Osteoblast (primary cell): ENCODE measurements at regions not wholly inside any gene's neighbourhood (a gene's known extent, or its start where the extent isn't known, plus 50 kb on each side); places are given as distances from the start of the nearest gene placed in this dataset.

Experiments
- DNase-seq: peaks from one replicate; pipeline ENCODE4 v3.0.0; 2011; ENCODE audit warnings: low spot score, mixed read lengths; ENCODE audit not compliant: insufficient read length; ENCODE audit errors: missing footprints
- H2AFZ ChIP-seq: 2 replicates; pipeline ENCODE4 v1.6.0; 2011; ENCODE audit warnings: mild to moderate bottlenecking, low read length
- H3K27ac ChIP-seq: 2 replicates; pipeline ENCODE4 v1.5.1; 2011; ENCODE audit warnings: mild to moderate bottlenecking, low read depth, low read length, moderate library complexity
- H3K27me3 ChIP-seq: 2 replicates; pipeline ENCODE4 v1.6.0; 2012; ENCODE audit warnings: mild to moderate bottlenecking, control low read depth, inconsistent platforms, low read length, moderate library complexity; ENCODE audit not compliant: insufficient read depth
- H3K36me3 ChIP-seq: 2 replicates; pipeline ENCODE4 v1.5.1; 2011; ENCODE audit warnings: mild to moderate bottlenecking, low read length, control low read depth, moderate library complexity; ENCODE audit not compliant: insufficient read depth
- H3K4me1 ChIP-seq: 2 replicates; pipeline ENCODE4 v1.5.1; 2011; ENCODE audit warnings: mild to moderate bottlenecking, low read length, control low read depth, moderate library complexity; ENCODE audit not compliant: insufficient read depth
- H3K4me2 ChIP-seq: 2 replicates; pipeline ENCODE4 v1.6.0; 2011; ENCODE audit warnings: mild to moderate bottlenecking, low read length; ENCODE audit not compliant: insufficient read depth
- H3K4me3 ChIP-seq: fragments of 200-600 bp; sonication (generic); 3 replicates; pipeline ENCODE4 v1.5.1; 2012; ENCODE audit warnings: mild to moderate bottlenecking, low read length, inconsistent platforms; ENCODE audit not compliant: insufficient read depth
- H3K79me2 ChIP-seq: 2 replicates; pipeline ENCODE4 v1.6.0; 2012; ENCODE audit warnings: mild to moderate bottlenecking, low read length, control low read depth, inconsistent platforms; ENCODE audit not compliant: insufficient read depth
- H3K9me3 ChIP-seq: 2 replicates; pipeline ENCODE4 v1.5.1; 2011; ENCODE audit warnings: low read depth, low read length, control low read depth
- H4K20me1 ChIP-seq: 2 replicates; pipeline ENCODE4 v1.6.0; 2012; ENCODE audit warnings: mild to moderate bottlenecking, low read length, control low read depth; ENCODE audit not compliant: insufficient read depth
- TF ChIP-seq, protein P1 (sequence below): IDR thresholded peaks from 2 replicates; pipeline ENCODE4 v1.5.1; 2011; ENCODE audit warnings: mild to moderate bottlenecking, low read depth, low read length, moderate library complexity; ENCODE audit errors: extremely low read depth

GRCh38 chr7:94250124-94250523 is 144.6 kb upstream of the COL1A2 start:
- no peak for DNase-seq
- Histone ChIP-seq H4K20me1 (no peaks in the 10 kb centered on the region), H3K9me3 (no peaks in the 10 kb centered on the region), H3K27me3 (peaks cover 4% of the 10 kb centered on the region), H3K4me1 (no peaks in the 10 kb centered on the region), H3K27ac (no peak overlapping the region), H2AFZ (no peak overlapping the region), H3K79me2 (no peaks in the 10 kb centered on the region), H3K4me3 (no peak overlapping the region), H3K4me2 (no peak overlapping the region), H3K36me3 (no peaks in the 10 kb centered on the region)
- TF ChIP-seq, protein P1, sequence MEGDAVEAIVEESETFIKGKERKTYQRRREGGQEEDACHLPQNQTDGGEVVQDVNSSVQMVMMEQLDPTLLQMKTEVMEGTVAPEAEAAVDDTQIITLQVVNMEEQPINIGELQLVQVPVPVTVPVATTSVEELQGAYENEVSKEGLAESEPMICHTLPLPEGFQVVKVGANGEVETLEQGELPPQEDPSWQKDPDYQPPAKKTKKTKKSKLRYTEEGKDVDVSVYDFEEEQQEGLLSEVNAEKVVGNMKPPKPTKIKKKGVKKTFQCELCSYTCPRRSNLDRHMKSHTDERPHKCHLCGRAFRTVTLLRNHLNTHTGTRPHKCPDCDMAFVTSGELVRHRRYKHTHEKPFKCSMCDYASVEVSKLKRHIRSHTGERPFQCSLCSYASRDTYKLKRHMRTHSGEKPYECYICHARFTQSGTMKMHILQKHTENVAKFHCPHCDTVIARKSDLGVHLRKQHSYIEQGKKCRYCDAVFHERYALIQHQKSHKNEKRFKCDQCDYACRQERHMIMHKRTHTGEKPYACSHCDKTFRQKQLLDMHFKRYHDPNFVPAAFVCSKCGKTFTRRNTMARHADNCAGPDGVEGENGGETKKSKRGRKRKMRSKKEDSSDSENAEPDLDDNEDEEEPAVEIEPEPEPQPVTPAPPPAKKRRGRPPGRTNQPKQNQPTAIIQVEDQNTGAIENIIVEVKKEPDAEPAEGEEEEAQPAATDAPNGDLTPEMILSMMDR: no peak

DNA sequence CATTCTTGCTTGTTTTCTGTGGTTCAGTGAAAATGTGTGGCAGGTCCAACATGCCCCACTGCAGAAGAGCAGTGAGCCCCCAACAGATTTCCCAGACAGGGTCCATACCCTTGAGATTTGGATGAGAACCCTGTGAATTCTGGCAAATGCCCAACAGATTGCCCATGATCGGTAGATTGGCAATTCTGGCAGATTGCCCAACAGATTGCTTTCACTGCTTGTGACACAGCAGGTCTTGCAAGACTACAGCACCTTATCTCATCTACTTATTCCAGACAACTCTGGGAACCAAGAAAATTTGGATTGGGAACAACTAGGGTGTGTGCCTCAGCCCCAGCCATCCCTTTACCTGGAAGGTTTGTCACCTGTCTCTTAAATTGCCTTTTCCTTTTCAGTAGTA is 143.7 kb upstream of the COL1A2 start:
- Histone ChIP-seq H3K4me3 (no peak overlapping the region), H3K4me2 (no peak overlapping the region), H2AFZ (no peak overlapping the region), H3K9me3 (no peaks in the 10 kb centered on the region), H3K36me3 (no peaks in the 10 kb centered on the region), H3K4me1 (no peaks in the 10 kb centered on the region), H3K27me3 (peaks cover 4% of the 10 kb centered on the region), H3K79me2 (no peaks in the 10 kb centered on the region), H3K27ac (no peak overlapping the region), H4K20me1 (no peaks in the 10 kb centered on the region)
- TF ChIP-seq, protein P1: no peak
- no peak for DNase-seq

DNA sequence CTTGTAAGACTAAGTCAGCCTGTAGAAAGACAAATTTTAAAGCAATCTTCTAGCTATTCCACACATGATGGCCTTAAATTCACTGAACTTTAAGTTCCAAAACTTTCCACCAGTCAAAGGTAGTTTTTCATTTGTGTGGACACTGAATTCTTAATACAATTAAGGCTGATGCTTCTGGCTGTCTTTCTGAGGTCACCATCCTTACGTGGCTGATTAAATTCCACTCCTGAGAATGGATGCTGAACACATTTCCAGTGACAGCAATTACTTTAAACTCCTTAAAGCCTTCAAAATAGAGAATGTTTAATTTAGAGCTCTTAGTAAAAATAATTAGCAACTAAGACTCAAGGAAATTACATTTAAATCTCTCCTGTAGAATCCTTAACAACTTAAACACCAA is 142.6 kb upstream of the COL1A2 start:
- Histone ChIP-seq H3K27ac (no peak overlapping the region), H2AFZ (no peak overlapping the region), H3K9me3 (no peaks in the 10 kb centered on the region), H3K27me3 (peaks cover 4% of the 10 kb centered on the region), H3K4me1 (no peaks in the 10 kb centered on the region), H3K4me3 (no peak overlapping the region), H3K79me2 (no peaks in the 10 kb centered on the region), H3K36me3 (no peaks in the 10 kb centered on the region), H3K4me2 (no peak overlapping the region), H4K20me1 (no peaks in the 10 kb centered on the region)
- no peak for DNase-seq
- TF ChIP-seq, protein P1: no peak

DNA sequence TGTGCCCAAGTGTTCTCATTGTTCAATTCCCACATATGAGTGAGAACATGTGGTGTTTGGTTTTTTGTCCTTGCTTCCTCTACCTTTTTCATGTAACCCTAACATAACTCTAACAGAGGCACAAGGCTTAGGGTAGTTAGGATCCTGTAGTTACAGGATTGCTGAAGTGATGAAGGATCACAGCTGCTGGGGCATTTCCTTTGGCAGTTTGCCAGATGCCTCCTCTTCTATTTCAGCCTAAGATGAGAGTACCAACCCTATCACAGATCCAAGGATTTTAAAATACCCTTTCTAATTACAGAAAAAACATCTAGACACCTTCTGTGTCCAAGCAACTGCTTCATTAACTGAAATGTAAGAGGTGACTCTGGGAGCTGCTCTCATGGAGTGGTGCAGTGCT is 141.7 kb upstream of the COL1A2 start:
- TF ChIP-seq, protein P1: no peak
- Histone ChIP-seq H3K36me3 (no peaks in the 10 kb centered on the region), H3K4me1 (no peaks in the 10 kb centered on the region), H3K9me3 (no peaks in the 10 kb centered on the region), H3K4me3 (no peak overlapping the region), H4K20me1 (no peaks in the 10 kb centered on the region), H3K27me3 (peaks cover 4% of the 10 kb centered on the region), H3K27ac (no peak overlapping the region), H3K79me2 (no peaks in the 10 kb centered on the region), H3K4me2 (no peak overlapping the region), H2AFZ (no peak overlapping the region)
- no peak for DNase-seq
